Ishikawa (cell line): ENCODE measurements at regions not wholly inside any gene's neighbourhood (a gene's known extent, or its start where the extent isn't known, plus 50 kb on each side); places are given as distances from the start of the nearest gene placed in this dataset.

Experiments
- CEBPB ChIP-seq: IDR thresholded peaks from 2 replicates; pipeline ENCODE4 v1.6.1; 2012
- CREB1 ChIP-seq: IDR thresholded peaks from 2 replicates; pipeline ENCODE4 v1.6.1; 2012; ENCODE audit warnings: low read depth
- EGR1 ChIP-seq: IDR thresholded peaks from 2 replicates; pipeline ENCODE4 v1.6.1; 2012
- EP300 ChIP-seq: IDR thresholded peaks from 2 replicates; pipeline ENCODE4 v1.6.1; 2012; ENCODE audit warnings: borderline replicate concordance
- FOXM1 ChIP-seq: IDR thresholded peaks from 2 replicates; pipeline ENCODE4 v1.6.1; 2012; ENCODE audit warnings: low read depth, borderline replicate concordance
- MAX ChIP-seq: IDR thresholded peaks from 2 replicates; pipeline ENCODE4 v1.6.1; 2012
- RAD21 ChIP-seq: IDR thresholded peaks from 2 replicates; pipeline ENCODE4 v1.6.1; 2012; ENCODE audit warnings: low read depth
- TAF1 ChIP-seq: IDR thresholded peaks from 2 replicates; pipeline ENCODE4 v1.6.1; 2012; ENCODE audit warnings: low read depth, mild to moderate bottlenecking
- TCF12 ChIP-seq: IDR thresholded peaks from 2 replicates; pipeline ENCODE4 v1.6.1; 2012; ENCODE audit warnings: low read depth
- YY1 ChIP-seq: IDR thresholded peaks from 2 replicates; pipeline ENCODE4 v1.6.1; 2012; ENCODE audit warnings: low read depth
- TF ChIP-seq, protein P1 (sequence below): IDR thresholded peaks from 2 replicates; pipeline ENCODE4 v1.6.1; 2012; ENCODE audit warnings: low read depth, mild to moderate bottlenecking

GRCh38 chr2:56539618-56540017 is 355.8 kb downstream of the CCDC85A start:
- TF ChIP-seq TAF1 (no peak), CEBPB (no peak), FOXM1 (no peak), EP300 (no peak), TCF12 (no peak), RAD21 (no peak), MAX (no peak), EGR1 (no peak), CREB1 (no peak), YY1 (no peak)
- TF ChIP-seq, protein P1, sequence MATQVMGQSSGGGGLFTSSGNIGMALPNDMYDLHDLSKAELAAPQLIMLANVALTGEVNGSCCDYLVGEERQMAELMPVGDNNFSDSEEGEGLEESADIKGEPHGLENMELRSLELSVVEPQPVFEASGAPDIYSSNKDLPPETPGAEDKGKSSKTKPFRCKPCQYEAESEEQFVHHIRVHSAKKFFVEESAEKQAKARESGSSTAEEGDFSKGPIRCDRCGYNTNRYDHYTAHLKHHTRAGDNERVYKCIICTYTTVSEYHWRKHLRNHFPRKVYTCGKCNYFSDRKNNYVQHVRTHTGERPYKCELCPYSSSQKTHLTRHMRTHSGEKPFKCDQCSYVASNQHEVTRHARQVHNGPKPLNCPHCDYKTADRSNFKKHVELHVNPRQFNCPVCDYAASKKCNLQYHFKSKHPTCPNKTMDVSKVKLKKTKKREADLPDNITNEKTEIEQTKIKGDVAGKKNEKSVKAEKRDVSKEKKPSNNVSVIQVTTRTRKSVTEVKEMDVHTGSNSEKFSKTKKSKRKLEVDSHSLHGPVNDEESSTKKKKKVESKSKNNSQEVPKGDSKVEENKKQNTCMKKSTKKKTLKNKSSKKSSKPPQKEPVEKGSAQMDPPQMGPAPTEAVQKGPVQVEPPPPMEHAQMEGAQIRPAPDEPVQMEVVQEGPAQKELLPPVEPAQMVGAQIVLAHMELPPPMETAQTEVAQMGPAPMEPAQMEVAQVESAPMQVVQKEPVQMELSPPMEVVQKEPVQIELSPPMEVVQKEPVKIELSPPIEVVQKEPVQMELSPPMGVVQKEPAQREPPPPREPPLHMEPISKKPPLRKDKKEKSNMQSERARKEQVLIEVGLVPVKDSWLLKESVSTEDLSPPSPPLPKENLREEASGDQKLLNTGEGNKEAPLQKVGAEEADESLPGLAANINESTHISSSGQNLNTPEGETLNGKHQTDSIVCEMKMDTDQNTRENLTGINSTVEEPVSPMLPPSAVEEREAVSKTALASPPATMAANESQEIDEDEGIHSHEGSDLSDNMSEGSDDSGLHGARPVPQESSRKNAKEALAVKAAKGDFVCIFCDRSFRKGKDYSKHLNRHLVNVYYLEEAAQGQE, result no peak
